ENCODE measurements at regions not wholly inside any gene's neighbourhood (a gene's known extent, or its start where the extent isn't known, plus 50 kb on each side); places are given as distances from the start of the nearest gene placed in this dataset.
"Not testable (repeated sequence)": the region's sequence is repeated elsewhere in the genome, so short reads cannot be mapped to it uniquely, and the experiment has no call there.

DNA sequence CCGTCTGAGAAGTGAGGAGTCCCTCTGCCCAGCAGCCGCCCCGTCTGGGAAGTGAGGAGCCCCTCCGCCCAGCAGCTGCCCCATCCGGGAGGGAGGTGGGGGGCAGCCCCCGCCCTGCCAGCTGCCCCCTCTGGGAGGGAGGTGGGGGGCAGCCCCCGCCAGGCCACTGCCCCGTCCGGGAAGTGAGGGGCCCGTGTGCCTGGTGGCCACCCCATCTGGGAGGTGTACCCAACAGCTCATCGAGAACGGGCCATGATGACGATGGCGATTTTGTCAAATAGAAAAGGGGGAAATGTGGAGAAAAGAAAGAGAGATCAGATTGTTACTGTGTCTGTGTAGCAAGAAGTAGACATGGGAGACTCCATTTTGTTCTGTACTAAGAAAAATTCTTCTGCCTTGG is 208.8 kb downstream of the KDM5D start:
- not testable (repeated sequence) for DNase-seq

- no peak for DNase-seq
These were observed 222.6 kb downstream of the KDM5D start for GRCh38 chrY:19521976-19522375.

DNA sequence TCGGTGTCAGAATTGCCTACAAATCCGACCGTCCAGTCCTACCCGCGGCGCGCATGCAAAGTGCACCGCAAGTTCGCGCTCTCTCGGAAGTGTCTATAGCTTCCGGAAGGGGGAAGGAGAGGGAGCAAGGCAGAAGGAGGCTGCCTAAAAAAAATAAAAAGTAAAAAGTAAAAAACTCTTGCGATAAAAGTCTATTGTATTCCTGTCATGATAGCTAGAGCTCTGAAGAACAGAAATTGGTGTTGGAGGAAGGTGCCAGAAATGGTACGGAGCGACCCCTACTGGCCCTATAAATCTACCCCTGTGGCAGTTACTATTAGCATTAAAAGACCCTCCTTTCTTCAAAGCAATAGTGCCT is 241.5 kb downstream of the KDM5D start:
- peak; percentile 16 to 24 for DNase-seq

GRCh38 chrY:19502169-19503091 is 242.1 kb downstream of the KDM5D start:
- no peak for DNase-seq

GRCh38 chrY:19498556-19498955 is 246.0 kb downstream of the KDM5D start:
- no peak for DNase-seq

GRCh38 chrY:19487494-19487893 is 257.0 kb downstream of the KDM5D start:
- DNase-seq, result no peak

DNA sequence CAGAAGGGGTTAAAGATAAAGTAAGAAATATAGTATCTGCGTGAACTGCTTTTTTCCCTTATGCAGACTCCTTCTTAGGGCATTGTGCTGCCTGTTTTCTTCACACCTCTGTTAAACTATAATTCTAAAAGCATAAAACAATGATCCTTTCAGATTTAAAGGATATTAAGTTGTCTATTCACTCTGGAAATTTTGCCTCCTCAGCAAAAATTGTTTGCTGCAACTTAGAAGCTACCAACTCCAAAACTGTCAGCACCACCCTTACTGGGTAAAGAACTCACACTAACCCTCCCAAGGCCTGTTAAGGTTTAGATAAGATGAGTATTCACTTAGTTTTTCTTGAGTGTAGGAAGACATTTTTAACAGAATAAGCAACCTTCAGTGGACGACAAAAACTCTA is 259.5 kb downstream of the KDM5D start:
- DNase-seq, result no peak

- DNase-seq, result no peak
These were observed 265.4 kb downstream of the KDM5D start for GRCh38 chrY:19479141-19479540.

GRCh38 chrY:19477959-19478358 is 266.6 kb downstream of the KDM5D start:
- DNase-seq, result no peak

DNA sequence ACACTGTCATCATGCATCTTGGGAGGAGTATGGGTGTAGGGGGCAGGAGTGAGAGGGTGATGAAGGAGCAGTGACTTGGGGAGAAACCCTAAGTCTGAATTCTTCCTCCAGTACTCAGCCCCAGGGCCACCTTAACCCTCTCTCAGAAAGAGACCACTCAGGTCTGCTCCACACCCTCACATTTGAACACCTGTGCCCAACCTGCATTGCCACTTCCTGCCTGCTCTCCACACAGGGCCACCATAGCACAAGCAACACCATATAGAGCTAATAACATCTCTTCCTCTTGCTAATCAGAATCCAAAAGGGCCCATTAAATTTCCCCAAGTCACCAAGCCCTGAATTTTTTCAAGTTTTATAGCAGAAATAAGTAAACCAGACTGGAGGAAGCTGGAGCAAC is 278.7 kb downstream of the KDM5D start:
- no peak for DNase-seq

DNA sequence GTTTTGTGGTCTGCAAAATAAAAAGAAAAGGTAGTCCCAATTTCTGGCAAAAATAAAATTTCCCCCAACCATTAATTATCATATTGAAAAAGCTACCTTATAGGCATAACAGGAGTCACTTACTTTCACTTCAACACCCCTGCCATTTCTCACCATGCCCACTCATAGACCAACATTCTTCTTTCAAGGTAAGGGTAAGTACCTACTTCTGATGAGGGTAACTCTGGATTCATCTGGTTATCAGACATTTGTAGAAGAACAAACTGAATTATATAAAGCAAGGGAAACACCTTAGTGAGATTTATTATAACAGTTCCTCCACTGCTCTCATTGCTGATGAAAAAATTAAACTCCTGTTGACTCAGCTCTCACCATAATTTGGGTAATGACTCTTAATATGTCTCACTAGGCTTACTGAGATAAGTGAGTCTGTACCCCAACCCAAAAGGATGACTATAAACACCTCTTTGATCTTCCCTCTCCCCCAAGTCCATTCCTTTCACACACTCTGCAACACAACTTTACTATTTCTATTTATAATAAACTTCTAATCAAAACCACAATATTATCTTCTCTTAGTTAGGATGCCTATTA is 287.6 kb downstream of the KDM5D start:
- no peak for DNase-seq

DNA sequence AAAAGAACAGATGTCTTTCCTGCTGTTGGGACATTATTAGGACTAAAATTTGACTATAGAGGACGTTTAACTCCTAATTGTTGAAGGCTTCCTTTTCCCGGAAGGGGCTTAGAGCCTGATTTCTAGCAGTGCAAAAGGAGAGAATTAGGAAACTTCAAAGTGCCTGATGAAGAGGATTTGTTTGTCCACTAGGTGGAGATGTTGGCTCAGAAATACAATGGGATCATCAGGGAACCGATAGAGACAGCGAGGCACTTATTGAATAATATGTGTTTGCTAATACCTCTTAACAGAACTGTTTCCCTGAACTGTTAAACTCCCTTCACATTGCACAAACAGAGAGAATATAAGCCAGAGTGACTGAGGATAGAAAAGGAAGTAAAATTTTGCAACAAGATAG is 311.5 kb downstream of the KDM5D start:
- DNase-seq, result peak in 1 of 2 experiments; percentile 1

DNA sequence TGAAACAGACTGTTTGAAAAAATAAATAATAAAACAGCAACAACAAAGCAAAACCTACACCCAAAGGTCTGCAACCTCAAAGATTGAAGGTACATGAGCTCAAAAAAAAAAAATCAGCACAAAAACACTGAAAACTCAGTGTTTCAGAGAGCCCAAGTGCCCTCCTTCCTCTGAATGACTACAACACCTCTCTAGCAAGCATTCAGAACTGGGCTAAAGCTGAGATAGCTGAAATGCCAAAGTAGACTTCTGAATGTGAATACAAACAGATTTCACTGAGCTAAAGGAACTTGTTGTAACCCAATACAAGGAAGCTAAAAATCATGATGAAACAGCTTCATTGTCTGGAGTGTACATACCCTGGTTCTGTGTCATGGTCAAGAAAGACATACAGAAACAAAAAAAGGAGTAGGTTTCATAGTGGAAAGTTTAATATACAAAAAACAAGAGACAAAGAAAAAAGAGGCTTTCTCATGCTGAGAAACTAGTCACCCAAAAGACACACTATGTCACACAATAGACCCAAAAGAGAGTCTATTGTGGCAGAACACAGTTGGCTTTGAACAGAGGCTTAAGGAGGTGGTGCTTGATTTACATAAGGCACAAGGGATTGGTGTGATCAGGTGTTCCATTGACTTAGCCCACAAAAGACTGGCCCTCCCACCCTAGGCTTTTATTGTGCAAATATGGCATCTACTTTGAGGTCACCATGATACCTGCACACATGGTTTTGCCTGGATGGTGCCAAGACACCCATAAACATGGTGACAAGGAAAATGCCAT is 316.6 kb downstream of the KDM5D start:
- no peak for DNase-seq

DNA sequence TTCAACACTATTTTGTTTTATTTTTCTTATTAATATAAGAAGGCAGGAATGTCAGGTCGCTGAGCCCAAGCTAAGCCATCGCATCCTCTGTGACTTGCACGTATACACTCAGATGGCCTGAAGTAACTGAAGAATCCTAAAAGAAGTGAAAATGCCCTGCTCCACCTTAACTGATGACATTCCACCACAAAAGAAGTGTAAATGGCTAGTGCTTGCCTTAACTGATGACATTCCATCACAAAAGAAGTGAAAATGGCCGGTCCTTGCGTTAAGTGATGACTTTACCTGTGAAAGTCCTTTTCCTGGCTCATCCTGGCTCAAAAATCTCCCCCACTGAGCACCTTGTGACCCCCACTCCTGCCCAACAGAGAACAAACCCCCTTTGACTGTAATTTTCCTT is 317.3 kb downstream of the KDM5D start:
- DNase-seq, result not testable (repeated sequence)

- DNase-seq, result no peak
These were observed 333.4 kb downstream of the KDM5D start for GRCh38 chrY:19410980-19411766.

- no peak for DNase-seq
These were observed 338.3 kb downstream of the KDM5D start for GRCh38 chrY:19406246-19406645.

DNA sequence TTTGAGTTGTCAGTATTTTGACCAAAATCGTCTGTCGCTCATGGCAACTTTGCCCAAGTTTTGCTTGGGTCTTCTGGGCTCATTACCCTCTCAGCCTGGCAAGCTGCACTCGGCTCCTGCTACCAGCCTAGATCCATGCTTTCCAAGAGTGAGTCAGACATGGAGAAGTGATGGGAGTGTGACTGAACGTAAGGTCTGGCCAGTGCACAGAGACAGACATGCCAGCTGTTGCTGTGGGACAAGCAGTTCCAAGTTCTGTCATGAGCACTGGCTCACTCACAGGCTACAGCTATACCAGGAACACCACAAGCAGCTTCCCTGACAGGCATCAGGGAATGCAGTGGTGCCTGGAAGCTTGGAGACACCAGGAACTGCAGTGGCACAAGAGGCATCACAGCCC is 338.9 kb downstream of the KDM5D start:
- DNase-seq, result no peak

DNA sequence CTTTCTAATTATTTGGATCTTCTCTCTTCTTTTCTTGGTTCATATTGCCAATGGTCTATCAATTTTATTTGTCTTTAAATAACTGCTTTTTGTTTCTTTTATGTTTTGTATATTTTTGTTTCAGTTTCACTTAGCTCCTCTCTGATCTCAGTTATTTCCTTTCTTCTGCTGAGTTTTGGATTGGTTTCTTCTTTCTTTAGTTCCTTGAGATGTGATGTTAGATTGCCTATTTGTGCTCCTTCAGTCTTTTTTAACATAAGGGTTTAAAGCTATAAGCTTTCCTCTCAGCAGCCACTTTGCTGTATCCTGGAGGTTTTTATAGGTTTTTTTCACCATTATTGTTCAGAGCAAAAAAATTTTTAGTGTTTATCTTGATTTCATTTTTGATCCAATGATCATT is 351.6 kb downstream of the KDM5D start:
- no peak for DNase-seq

GRCh38 chrY:19391922-19392321 is 352.6 kb downstream of the KDM5D start:
- no peak for DNase-seq

GRCh38 chrY:19365321-19365720 is 379.2 kb downstream of the KDM5D start:
- DNase-seq, result no peak

GRCh38 chrY:19357249-19357648 is 387.3 kb downstream of the KDM5D start:
- DNase-seq, result no peak

- DNase-seq, result no peak
These were observed 387.8 kb downstream of the KDM5D start for GRCh38 chrY:19356735-19357134.

GRCh38 chrY:19354857-19355173 is 389.7 kb downstream of the KDM5D start:
- no peak for DNase-seq

Data from stimulated activated CD4-positive, alpha-beta T cell treated with anti-CD3 and anti-CD28 coated beads, Interleukin-4, amount 100 ng/mL, for 4 hours (primary cell).